H9 (cell line): ENCODE measurements at regions not wholly inside any gene's neighbourhood (a gene's known extent, or its start where the extent isn't known, plus 50 kb on each side); places are given as distances from the start of the nearest gene placed in this dataset.

Experiments used
- DNase-seq: peaks from one replicate; pipeline ENCODE4 v3.0.0-alpha.2; 2017
- H2AFZ ChIP-seq: one replicate; pipeline ENCODE4 v1.6.1; 2013; ENCODE audit warnings: mild to moderate bottlenecking, low read length, control low read depth, moderate library complexity
- H2AK5ac ChIP-seq: 2 replicates; pipeline ENCODE4 v1.6.1; 2013; ENCODE audit warnings: low read length, control low read depth, mixed read lengths; ENCODE audit not compliant: insufficient read length
- H2BK120ac ChIP-seq: one replicate; pipeline ENCODE4 v1.6.1; 2013; ENCODE audit warnings: low read depth, mild to moderate bottlenecking, low read length, control low read depth, inconsistent platforms; ENCODE audit not compliant: poor library complexity, severe bottlenecking
- H2BK12ac ChIP-seq: 2 replicates; pipeline ENCODE4 v1.6.1; 2013; ENCODE audit warnings: low read length, control low read depth, mixed read lengths, low read depth; ENCODE audit not compliant: insufficient read length
- H2BK15ac ChIP-seq: 2 replicates; pipeline ENCODE4 v1.6.1; 2013; ENCODE audit warnings: low read depth, low read length, control low read depth
- H2BK20ac ChIP-seq: one replicate; pipeline ENCODE4 v1.6.1; 2013; ENCODE audit warnings: low read depth, mild to moderate bottlenecking, low read length, control low read depth, inconsistent platforms; ENCODE audit not compliant: poor library complexity, severe bottlenecking
- H2BK5ac ChIP-seq: 2 replicates; pipeline ENCODE4 v1.6.1; 2013; ENCODE audit warnings: low read length, control low read depth, mixed read lengths; ENCODE audit not compliant: insufficient read length
- H3K14ac ChIP-seq: 2 replicates; pipeline ENCODE4 v1.6.1; 2013; ENCODE audit warnings: low read length, control low read depth; ENCODE audit not compliant: insufficient read depth
- H3K18ac ChIP-seq: 2 replicates; pipeline ENCODE4 v1.6.1; 2013; ENCODE audit warnings: low read depth, mild to moderate bottlenecking, mixed read lengths, low read length, control low read depth; ENCODE audit not compliant: insufficient read length
- H3K23ac ChIP-seq: 2 replicates; pipeline ENCODE4 v1.6.1; 2013; ENCODE audit warnings: low read length, control low read depth, mixed read lengths, low read depth; ENCODE audit not compliant: insufficient read length
- H3K23me2 ChIP-seq: 2 replicates; pipeline ENCODE4 v1.6.1; 2013; ENCODE audit warnings: low read depth, mild to moderate bottlenecking, mixed read lengths, low read length, control low read depth; ENCODE audit not compliant: insufficient read length, poor library complexity, severe bottlenecking
- H3K27ac ChIP-seq: 2 replicates; pipeline ENCODE4 v1.5.1; 2013; ENCODE audit warnings: low read length, control low read depth, mixed read lengths, low read depth; ENCODE audit not compliant: insufficient read length
- H3K27me3 ChIP-seq: 2 replicates; pipeline ENCODE4 v1.6.1; 2013; ENCODE audit warnings: low read length, control low read depth, inconsistent platforms; ENCODE audit not compliant: insufficient read depth
- H3K4ac ChIP-seq: 2 replicates; pipeline ENCODE4 v1.6.1; 2013; ENCODE audit warnings: low read depth, mild to moderate bottlenecking, control low read depth, inconsistent platforms, low read length, moderate library complexity
- H3K4me1 ChIP-seq: 2 replicates; pipeline ENCODE4 v1.6.1; 2013; ENCODE audit warnings: low read length, control low read depth, inconsistent platforms; ENCODE audit not compliant: insufficient read depth
- H3K4me2 ChIP-seq: 2 replicates; pipeline ENCODE4 v1.6.1; 2013; ENCODE audit warnings: low read length, control low read depth, mixed read lengths; ENCODE audit not compliant: insufficient read length, insufficient read depth
- H3K56ac ChIP-seq: 2 replicates; pipeline ENCODE4 v1.6.1; 2013; ENCODE audit warnings: low read depth, mild to moderate bottlenecking, mixed read lengths, low read length, control low read depth; ENCODE audit not compliant: insufficient read length
- H3K79me1 ChIP-seq: 2 replicates; pipeline ENCODE4 v1.6.1; 2013; ENCODE audit warnings: low read depth, mild to moderate bottlenecking, moderate library complexity, low read length, control low read depth, inconsistent platforms; ENCODE audit not compliant: insufficient read depth, poor library complexity, severe bottlenecking
- H3K79me2 ChIP-seq: 2 replicates; pipeline ENCODE4 v1.6.1; 2013; ENCODE audit warnings: low read length, control low read depth, inconsistent platforms; ENCODE audit not compliant: insufficient read depth
- H3K9ac ChIP-seq: 2 replicates; pipeline ENCODE4 v1.6.1; 2013; ENCODE audit warnings: low read length, control low read depth, mixed read lengths; ENCODE audit not compliant: insufficient read length; ENCODE audit errors: extremely low read depth
- H3K9me3 ChIP-seq: one replicate; pipeline ENCODE4 v1.6.1; 2013; ENCODE audit warnings: low read depth, low read length, inconsistent platforms; ENCODE audit not compliant: control insufficient read depth
- H3T11ph ChIP-seq: one replicate; pipeline ENCODE4 v1.6.1; 2013; ENCODE audit warnings: mild to moderate bottlenecking, low read length, control low read depth, inconsistent platforms
- H4K20me1 ChIP-seq: one replicate; pipeline ENCODE4 v1.6.1; 2013; ENCODE audit not compliant: control insufficient read depth, insufficient read length, insufficient read depth
- H4K5ac ChIP-seq: 2 replicates; pipeline ENCODE4 v1.6.1; 2013; ENCODE audit warnings: low read depth, mild to moderate bottlenecking, mixed read lengths, low read length, control low read depth; ENCODE audit not compliant: insufficient read length
- H4K8ac ChIP-seq: replicated peaks from 2 replicates; pipeline ENCODE4 v1.6.1; 2013; ENCODE audit warnings: low read length, control low read depth, mixed read lengths, low read depth; ENCODE audit not compliant: insufficient read length
- H4K91ac ChIP-seq: 2 replicates; pipeline ENCODE4 v1.6.1; 2013; ENCODE audit warnings: low read depth, mild to moderate bottlenecking, moderate library complexity, mixed read lengths, low read length, control low read depth; ENCODE audit not compliant: insufficient read length
- H3K27ac Mint-ChIP-seq, 3 experiments: 2 replicates in 2 of 3; 3 replicates in 1 of 3; pipeline ENCODE4 v1.8.0; 2020 to 2021; ENCODE audit warnings: mixed read lengths in 3 of 3, mild to moderate bottlenecking in 1 of 3, moderate library complexity in 1 of 3
- H3K27me3 Mint-ChIP-seq: 2 replicates; pipeline ENCODE4 v1.8.0; 2021; ENCODE audit warnings: low read depth, mild to moderate bottlenecking, moderate library complexity, mixed read lengths
- H3K36me3 Mint-ChIP-seq, 3 experiments: 2 replicates in 2 of 3; 3 replicates in 1 of 3; pipeline ENCODE4 v1.8.0; 2020 to 2021; ENCODE audit warnings: low read depth in 3 of 3, mixed read lengths in 3 of 3; ENCODE audit not compliant: insufficient read depth in 1 of 3
- H3K4me1 Mint-ChIP-seq, 2 experiments: 2 replicates each; pipeline ENCODE4 v1.8.0; 2020; ENCODE audit warnings: mixed read lengths in 2 of 2
- H3K4me3 Mint-ChIP-seq, 2 experiments: 2 replicates in 1 of 2; 3 replicates in 1 of 2; pipeline ENCODE4 v1.8.0; 2020 to 2021; ENCODE audit warnings: mild to moderate bottlenecking in 2 of 2, mixed read lengths in 2 of 2, moderate library complexity in 1 of 2
- H3K9me3 Mint-ChIP-seq, 2 experiments: 2 replicates in 1 of 2; 3 replicates in 1 of 2; pipeline ENCODE4 v1.8.0; 2020; ENCODE audit warnings: mild to moderate bottlenecking in 2 of 2, mixed read lengths in 2 of 2, moderate library complexity in 1 of 2
- WGBS: extraction: QIAGEN DNeasy Blood & Tissue Kit; methylation state at CpG from one replicate; pipeline ENCODE4 v1.1.7; 2013; ENCODE audit warnings: missing lambda C conversion rate, low lambda C conversion rate, mixed read lengths; ENCODE audit not compliant: insufficient read length; ENCODE audit errors: extremely low coverage; 5-methylcytosine and 5-hydroxymethylcytosine counted together
- TF ChIP-seq, protein P1 (sequence below): fragments of 200-600 bp; sonication (generic); conservative IDR thresholded peaks from 3 replicates; pipeline ENCODE4 v1.8.0; 2021; ENCODE audit warnings: antibody characterized with exemption, mild to moderate bottlenecking

- no CpG with 5 or more reads among the region's 7 CpGs for WGBS
These were observed 383.0 kb downstream of the DIRAS2 start for GRCh38 chr9:90259311-90260246.

More at GRCh38 chr9:90259311-90260246, 383.0 kb downstream of the DIRAS2 start:
- no peak overlapping the region for H3K14ac ChIP-seq
- no peak overlapping the region for H3K27ac Mint-ChIP-seq
- H3K56ac ChIP-seq, result no peak overlapping the region
- H3K36me3 Mint-ChIP-seq, result peaks cover 5 to 11% (median 7%) of the 10 kb centered on the region in 3 experiments; a peak in 4 of 7 replicates
- no peak overlapping the region for H2AK5ac ChIP-seq
- no peak overlapping the region for H2BK15ac ChIP-seq
- no peak overlapping the region for H3K4me2 ChIP-seq
- no peak for DNase-seq
- no peaks in the 10 kb centered on the region for H4K20me1 ChIP-seq
- H3K79me1 ChIP-seq, result no peaks in the 10 kb centered on the region
- no peak overlapping the region for H3K18ac ChIP-seq
- no peak overlapping the region for H4K8ac ChIP-seq
- no peaks in the 10 kb centered on the region for H3K9me3 ChIP-seq
- no peak overlapping the region for H3T11ph ChIP-seq
- H2BK120ac ChIP-seq, result no peak overlapping the region
- no peak overlapping the region for H3K4ac ChIP-seq
- H3K27ac ChIP-seq, result no peak overlapping the region
- H4K91ac ChIP-seq, result no peak overlapping the region
- H2BK12ac ChIP-seq, result no peak overlapping the region
- no peak overlapping the region for H3K9ac ChIP-seq
- TF ChIP-seq, protein P1, sequence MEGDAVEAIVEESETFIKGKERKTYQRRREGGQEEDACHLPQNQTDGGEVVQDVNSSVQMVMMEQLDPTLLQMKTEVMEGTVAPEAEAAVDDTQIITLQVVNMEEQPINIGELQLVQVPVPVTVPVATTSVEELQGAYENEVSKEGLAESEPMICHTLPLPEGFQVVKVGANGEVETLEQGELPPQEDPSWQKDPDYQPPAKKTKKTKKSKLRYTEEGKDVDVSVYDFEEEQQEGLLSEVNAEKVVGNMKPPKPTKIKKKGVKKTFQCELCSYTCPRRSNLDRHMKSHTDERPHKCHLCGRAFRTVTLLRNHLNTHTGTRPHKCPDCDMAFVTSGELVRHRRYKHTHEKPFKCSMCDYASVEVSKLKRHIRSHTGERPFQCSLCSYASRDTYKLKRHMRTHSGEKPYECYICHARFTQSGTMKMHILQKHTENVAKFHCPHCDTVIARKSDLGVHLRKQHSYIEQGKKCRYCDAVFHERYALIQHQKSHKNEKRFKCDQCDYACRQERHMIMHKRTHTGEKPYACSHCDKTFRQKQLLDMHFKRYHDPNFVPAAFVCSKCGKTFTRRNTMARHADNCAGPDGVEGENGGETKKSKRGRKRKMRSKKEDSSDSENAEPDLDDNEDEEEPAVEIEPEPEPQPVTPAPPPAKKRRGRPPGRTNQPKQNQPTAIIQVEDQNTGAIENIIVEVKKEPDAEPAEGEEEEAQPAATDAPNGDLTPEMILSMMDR, result no peak
- H3K27me3 Mint-ChIP-seq, result no peaks in the 10 kb centered on the region
- H3K23me2 ChIP-seq, result no peaks in the 10 kb centered on the region
- no peak overlapping the region for H3K23ac ChIP-seq
- no peaks in the 10 kb centered on the region for H3K27me3 ChIP-seq
- peaks cover 10 to 12% of the 10 kb centered on the region in 2 experiments; a peak in 4 of 5 replicates for H3K9me3 Mint-ChIP-seq
- no peaks in the 10 kb centered on the region for H3K4me1 ChIP-seq
- H2BK5ac ChIP-seq, result no peak overlapping the region
- H2BK20ac ChIP-seq, result no peak overlapping the region
- H3K79me2 ChIP-seq, result no peaks in the 10 kb centered on the region
- H4K5ac ChIP-seq, result no peak overlapping the region
- peaks cover 8% of the 10 kb centered on the region in 2 experiments for H3K4me1 Mint-ChIP-seq
- H3K4me3 Mint-ChIP-seq, result no peak overlapping the region
- H2AFZ ChIP-seq, result no peak overlapping the region
